ES-I3 (cell line): ENCODE measurements at regions not wholly inside any gene's neighbourhood (a gene's known extent, or its start where the extent isn't known, plus 50 kb on each side); places are given as distances from the start of the nearest gene placed in this dataset.
"Not testable (repeated sequence)": the region's sequence is repeated elsewhere in the genome, so short reads cannot be mapped to it uniquely, and the experiment has no call there.

Experiments used
- H3K36me3 ChIP-seq: 2 replicates; pipeline ENCODE4 v1.6.1; 2013; ENCODE audit warnings: mild to moderate bottlenecking, low read length, control low read depth, moderate library complexity; ENCODE audit not compliant: insufficient read depth
- H3K4me1 ChIP-seq: 2 replicates; pipeline ENCODE4 v1.6.1; 2013; ENCODE audit warnings: mild to moderate bottlenecking, control low read depth, low read length; ENCODE audit not compliant: insufficient read depth
- H3K9ac ChIP-seq: 2 replicates; pipeline ENCODE4 v1.6.1; 2013; ENCODE audit warnings: low read depth, mild to moderate bottlenecking, low read length, moderate library complexity
- H3K9me3 ChIP-seq: 2 replicates; pipeline ENCODE4 v1.6.1; 2013; ENCODE audit warnings: mild to moderate bottlenecking, low read length, moderate library complexity; ENCODE audit not compliant: control insufficient read depth, insufficient read depth

DNA sequence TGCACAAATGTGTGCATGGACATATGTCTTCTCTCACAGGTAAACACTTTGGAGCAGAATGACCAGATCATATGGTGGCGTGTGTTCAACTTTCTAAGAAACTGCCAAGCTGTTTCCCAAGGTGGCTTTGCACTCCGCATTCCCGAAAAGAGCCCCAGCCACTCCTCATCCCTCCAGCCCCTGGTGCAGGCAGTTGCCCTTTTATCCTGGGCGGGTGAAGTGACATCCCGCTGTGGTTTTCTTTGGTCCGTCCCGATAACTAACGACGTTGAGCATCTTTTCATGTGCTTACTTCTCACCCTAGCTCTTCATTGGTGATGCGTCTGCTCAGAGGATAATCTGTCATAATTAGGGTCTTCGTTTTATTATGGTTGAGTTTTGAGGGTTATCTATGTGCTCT is 612.5 kb downstream of the MATN1 start:
- H3K4me1 ChIP-seq, result no peaks in the 10 kb centered on the region
- H3K9me3 ChIP-seq, result no peaks in the 10 kb centered on the region
- H3K36me3 ChIP-seq, result no peaks in the 10 kb centered on the region
- no peak overlapping the region for H3K9ac ChIP-seq

DNA sequence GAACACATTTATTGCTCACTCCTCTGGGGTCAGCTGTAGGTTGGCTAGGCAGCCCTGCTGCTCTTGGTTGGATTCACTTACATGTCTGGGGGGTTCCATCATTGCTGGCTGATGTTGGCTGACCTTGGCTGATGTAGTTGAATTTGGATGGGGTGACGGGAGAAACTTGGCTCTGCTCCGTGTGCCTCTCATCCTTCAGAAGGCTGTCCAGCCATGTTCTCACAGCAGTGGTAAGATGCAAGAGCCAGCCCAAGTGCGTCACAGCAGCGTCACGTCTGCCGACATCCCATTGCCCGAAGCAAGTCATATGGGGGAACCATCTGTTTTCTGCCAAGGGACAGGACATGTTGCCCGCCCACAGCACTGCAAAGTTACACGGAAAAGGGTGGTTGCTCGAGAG is 613.5 kb downstream of the MATN1 start:
- Histone ChIP-seq H3K4me1 (no peaks in the 10 kb centered on the region), H3K36me3 (no peaks in the 10 kb centered on the region), H3K9ac (no peak overlapping the region), H3K9me3 (no peaks in the 10 kb centered on the region)

GRCh38 chr1:30108186-30108585 is 615.2 kb downstream of the MATN1 start:
- Histone ChIP-seq H3K9ac (no peak overlapping the region), H3K9me3 (no peaks in the 10 kb centered on the region), H3K4me1 (no peaks in the 10 kb centered on the region), H3K36me3 (no peaks in the 10 kb centered on the region)

- H3K9me3 ChIP-seq, result no peaks in the 10 kb centered on the region
- no peaks in the 10 kb centered on the region for H3K36me3 ChIP-seq
- peaks cover 3% of the 10 kb centered on the region; the same call in 1 of the 2 replicates for H3K4me1 ChIP-seq
- H3K9ac ChIP-seq, result no peak overlapping the region
These were observed 617.3 kb downstream of the MATN1 start for GRCh38 chr1:30106125-30106524.

- Histone ChIP-seq H3K9ac (no peak overlapping the region), H3K9me3 (no peaks in the 10 kb centered on the region), H3K4me1 (peaks cover 3% of the 10 kb centered on the region; the same call in 1 of the 2 replicates), H3K36me3 (no peaks in the 10 kb centered on the region)
These were observed 618.8 kb downstream of the MATN1 start for GRCh38 chr1:30104551-30104950.

DNA sequence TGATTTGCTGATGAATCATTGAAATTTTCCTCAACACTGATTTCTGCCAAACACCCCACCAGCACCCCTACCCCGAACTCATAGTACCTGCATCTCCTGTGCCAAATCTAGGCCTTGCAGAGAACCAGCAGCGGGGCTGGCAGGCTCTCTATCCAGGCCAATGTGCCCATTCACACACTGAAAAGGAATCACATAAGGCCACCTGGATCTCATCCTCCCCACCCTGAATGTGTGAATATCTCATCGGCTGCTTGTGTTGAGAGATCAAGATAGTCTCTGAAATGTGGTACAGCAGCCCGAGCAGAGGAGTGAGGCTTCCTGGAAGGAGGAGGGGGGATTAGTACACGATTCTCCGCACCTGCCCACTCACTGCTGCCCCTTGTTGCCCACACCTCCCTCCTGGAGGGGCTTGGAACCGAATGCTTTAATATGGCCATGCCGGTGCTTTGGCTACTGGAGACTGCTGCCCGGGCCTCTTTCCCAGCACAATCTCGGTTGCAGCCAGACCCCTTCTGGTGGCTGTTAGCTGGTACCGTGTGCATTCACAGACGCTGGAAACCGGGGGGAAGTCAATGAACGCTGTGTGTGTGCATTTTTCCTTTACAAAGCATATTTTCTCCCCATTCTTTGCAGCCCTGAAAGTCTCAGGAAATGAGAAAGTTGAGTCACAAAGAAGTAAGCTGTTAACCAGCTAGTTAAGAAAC is 619.5 kb downstream of the MATN1 start:
- H3K4me1 ChIP-seq, result peaks cover 3% of the 10 kb centered on the region; the same call in 1 of the 2 replicates
- no peaks in the 10 kb centered on the region for H3K36me3 ChIP-seq
- no peak overlapping the region for H3K9ac ChIP-seq
- no peaks in the 10 kb centered on the region for H3K9me3 ChIP-seq

DNA sequence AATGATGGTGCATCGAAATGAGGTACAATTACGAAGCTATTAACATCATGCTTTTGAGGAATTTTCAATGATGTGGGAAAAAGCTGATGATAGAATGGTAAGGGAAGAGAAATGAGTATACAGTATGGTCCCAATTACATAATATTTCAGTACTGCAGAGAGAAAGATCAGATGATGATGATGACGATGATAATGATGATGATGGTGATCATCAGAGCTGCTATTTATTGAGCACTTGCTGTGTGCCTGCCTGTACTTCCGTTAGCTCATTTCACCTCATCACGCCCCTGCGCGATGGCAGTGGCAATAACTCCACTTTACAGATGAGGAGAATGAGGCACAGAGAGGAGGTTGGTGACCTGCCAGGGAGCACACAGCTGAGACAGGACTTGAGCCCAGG is 620.8 kb downstream of the MATN1 start:
- no peaks in the 10 kb centered on the region for H3K36me3 ChIP-seq
- no peak overlapping the region for H3K9ac ChIP-seq
- H3K9me3 ChIP-seq, result no peaks in the 10 kb centered on the region
- peaks cover 3% of the 10 kb centered on the region; the same call in 1 of the 2 replicates for H3K4me1 ChIP-seq

- Histone ChIP-seq H3K9me3 (no peaks in the 10 kb centered on the region), H3K9ac (no peak overlapping the region), H3K36me3 (no peaks in the 10 kb centered on the region), H3K4me1 (peaks cover 3% of the 10 kb centered on the region; the same call in 1 of the 2 replicates)
These were observed 621.7 kb downstream of the MATN1 start for GRCh38 chr1:30101487-30102227.

GRCh38 chr1:30101016-30101415 is 622.4 kb downstream of the MATN1 start:
- H3K4me1 ChIP-seq, result peaks cover 3% of the 10 kb centered on the region; the same call in 1 of the 2 replicates
- no peaks in the 10 kb centered on the region for H3K36me3 ChIP-seq
- H3K9ac ChIP-seq, result no peak overlapping the region
- no peaks in the 10 kb centered on the region for H3K9me3 ChIP-seq

DNA sequence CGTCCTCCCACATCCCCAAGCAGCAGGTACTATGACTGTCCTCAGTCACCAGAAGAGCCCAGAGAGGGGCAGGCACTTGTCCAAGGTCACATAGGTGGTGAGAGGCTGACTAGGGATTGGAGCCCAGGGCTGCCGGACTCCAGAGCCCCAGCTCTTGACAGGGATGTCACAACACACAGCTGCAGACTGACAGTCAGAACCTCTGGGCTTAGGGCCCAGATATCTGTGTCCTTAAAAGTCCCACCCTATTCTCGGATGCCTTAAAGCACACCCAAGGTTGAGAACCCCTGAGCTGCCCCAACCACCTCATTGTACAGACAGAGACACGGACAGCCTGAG is 622.9 kb downstream of the MATN1 start:
- no peaks in the 10 kb centered on the region for H3K9me3 ChIP-seq
- no peaks in the 10 kb centered on the region for H3K36me3 ChIP-seq
- H3K4me1 ChIP-seq, result peaks cover 3% of the 10 kb centered on the region; the same call in 1 of the 2 replicates
- H3K9ac ChIP-seq, result no peak overlapping the region

DNA sequence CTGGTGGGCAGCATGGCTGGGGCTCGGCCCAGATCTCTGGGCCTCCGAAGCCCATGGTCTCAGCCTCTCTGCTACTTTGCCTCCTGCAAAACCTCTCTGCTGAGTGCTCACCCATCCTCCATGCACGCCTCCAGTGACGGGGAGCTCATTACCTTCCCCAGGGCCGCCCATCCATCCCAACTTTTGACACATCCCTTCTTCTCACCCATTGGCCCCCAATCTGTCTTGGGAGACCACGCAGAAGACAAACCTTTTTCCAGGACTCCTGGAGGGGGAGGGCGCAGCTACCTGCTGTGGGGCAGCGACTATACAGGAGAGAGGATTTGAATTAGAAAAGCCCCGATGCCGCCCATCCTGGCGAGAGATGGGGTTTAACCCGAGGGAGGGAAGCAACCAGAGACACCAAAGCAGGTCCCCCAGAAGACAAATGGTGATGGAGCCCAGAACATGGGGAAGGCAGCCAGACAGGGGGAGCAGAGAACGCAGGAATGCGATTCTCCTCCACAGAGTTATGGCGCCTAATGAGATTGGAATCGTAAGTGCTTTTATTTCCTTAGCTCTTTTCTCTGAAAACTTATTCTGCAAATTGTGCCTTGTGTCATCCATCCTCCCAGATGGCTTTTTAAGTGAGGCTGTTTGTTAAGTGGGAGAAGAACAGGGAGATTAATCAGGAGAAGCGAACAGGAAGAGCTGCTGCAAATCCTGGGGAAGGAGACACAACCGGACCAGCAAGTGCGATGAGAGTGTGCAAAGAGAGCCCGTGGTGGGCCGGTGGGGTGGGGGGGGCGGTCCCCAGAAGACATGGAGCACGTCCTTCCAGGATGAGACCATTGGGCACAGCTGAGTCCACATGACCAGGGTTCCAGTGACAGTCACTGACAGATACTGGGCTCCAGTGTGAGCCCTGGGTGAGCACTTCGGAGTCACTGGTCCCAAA is 623.5 kb downstream of the MATN1 start:
- H3K4me1 ChIP-seq, result peaks cover 3% of the 10 kb centered on the region; the same call in 1 of the 2 replicates
- no peak overlapping the region for H3K9ac ChIP-seq
- H3K36me3 ChIP-seq, result no peaks in the 10 kb centered on the region
- no peaks in the 10 kb centered on the region for H3K9me3 ChIP-seq

DNA sequence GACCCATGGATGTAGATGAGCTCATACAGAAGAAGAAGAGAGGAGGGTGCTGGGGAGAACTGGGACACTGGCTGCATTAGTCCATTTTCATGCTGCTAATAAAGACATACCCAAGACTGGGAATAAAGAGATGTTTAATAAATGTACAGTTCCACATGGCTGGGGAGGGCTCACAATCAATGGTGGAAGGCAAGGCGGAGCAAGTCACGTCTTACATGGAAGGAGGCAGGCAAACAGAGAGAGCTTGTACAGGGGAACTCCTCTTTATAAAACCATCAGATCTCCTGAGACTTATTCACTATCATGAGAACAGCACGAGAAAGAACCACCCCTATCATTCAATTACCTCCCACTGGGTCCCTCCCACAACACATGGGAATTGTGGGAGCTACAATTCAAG is 625.5 kb downstream of the MATN1 start:
- H3K4me1 ChIP-seq, result not testable (repeated sequence)

DNA sequence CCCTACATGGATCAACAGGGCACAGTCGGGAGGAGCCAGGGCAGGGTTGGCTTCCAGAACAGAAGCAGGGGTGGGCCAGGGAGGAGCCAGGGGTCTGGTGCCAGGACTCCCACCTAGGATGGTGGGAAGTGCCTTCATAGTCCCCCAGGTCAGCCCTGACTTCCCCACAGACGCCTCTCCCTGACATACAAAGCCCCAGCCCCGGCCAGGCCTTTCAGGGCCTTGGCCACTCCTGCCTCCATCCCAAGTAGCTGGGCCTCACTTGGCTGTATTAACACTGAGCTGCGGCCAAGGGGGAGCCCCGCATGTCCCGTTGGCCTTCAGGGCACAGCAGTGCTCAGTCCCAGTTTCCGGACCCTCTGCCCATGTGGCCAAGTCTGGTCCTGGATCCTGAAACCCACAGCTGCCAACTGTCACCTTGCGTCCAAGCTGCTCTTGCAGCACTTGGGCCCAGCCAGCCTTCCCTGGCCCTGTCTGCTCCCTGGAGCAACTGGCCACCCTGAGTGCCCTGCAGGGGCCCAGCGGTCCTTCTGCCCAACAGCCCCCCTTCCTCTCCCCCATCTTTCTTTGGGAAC is 627.8 kb downstream of the MATN1 start:
- Histone ChIP-seq H3K9me3 (peaks cover 15% of the 10 kb centered on the region), H3K9ac (no peak overlapping the region), H3K4me1 (no peaks in the 10 kb centered on the region), H3K36me3 (no peaks in the 10 kb centered on the region)

More for the DNA sequence above, 625.5 kb downstream of the MATN1 start:
- not testable (repeated sequence) for H3K9ac ChIP-seq, H3K9me3 ChIP-seq, H3K36me3 ChIP-seq

GRCh38 chr1:30095051-30095450 is 628.3 kb downstream of the MATN1 start:
- Histone ChIP-seq H3K9ac (no peak overlapping the region), H3K9me3 (peaks cover 15% of the 10 kb centered on the region), H3K36me3 (no peaks in the 10 kb centered on the region), H3K4me1 (no peaks in the 10 kb centered on the region)
